IMR-90 (cell line): ENCODE measurements at regions not wholly inside any gene's neighbourhood (a gene's known extent, or its start where the extent isn't known, plus 50 kb on each side); places are given as distances from the start of the nearest gene placed in this dataset.

ENCODE experiments used
- POLR2A ChIP-seq: IDR thresholded peaks from 2 replicates; pipeline ENCODE4 v1.6.1; 2012; ENCODE audit warnings: mild to moderate bottlenecking, low read depth, low read length
- TF ChIP-seq, protein P1 (sequence below): conservative IDR thresholded peaks from 2 replicates; pipeline ENCODE4 v1.5.1; 2012; ENCODE audit warnings: mild to moderate bottlenecking, low read depth, low read length, improper control_type of control experiment

- TF ChIP-seq, protein P1, sequence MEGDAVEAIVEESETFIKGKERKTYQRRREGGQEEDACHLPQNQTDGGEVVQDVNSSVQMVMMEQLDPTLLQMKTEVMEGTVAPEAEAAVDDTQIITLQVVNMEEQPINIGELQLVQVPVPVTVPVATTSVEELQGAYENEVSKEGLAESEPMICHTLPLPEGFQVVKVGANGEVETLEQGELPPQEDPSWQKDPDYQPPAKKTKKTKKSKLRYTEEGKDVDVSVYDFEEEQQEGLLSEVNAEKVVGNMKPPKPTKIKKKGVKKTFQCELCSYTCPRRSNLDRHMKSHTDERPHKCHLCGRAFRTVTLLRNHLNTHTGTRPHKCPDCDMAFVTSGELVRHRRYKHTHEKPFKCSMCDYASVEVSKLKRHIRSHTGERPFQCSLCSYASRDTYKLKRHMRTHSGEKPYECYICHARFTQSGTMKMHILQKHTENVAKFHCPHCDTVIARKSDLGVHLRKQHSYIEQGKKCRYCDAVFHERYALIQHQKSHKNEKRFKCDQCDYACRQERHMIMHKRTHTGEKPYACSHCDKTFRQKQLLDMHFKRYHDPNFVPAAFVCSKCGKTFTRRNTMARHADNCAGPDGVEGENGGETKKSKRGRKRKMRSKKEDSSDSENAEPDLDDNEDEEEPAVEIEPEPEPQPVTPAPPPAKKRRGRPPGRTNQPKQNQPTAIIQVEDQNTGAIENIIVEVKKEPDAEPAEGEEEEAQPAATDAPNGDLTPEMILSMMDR, result no peak
- TF ChIP-seq POLR2A, result no peak
Observed at GRCh38 chr11:71366076-71366475, 82.1 kb downstream of the DHCR7 start.
